ENCODE measurements at regions not wholly inside any gene's neighbourhood (a gene's known extent, or its start where the extent isn't known, plus 50 kb on each side); places are given as distances from the start of the nearest gene placed in this dataset.

GRCh38 chr2:12855508-12855907, 138.8 kb downstream of the TRIB2 start:
- Histone ChIP-seq H3K9ac (ENCODE audit: low read length) (no peak overlapping the region), H3K9me3 (ENCODE audit: control extremely low read depth in 1 of 3, control insufficient read depth in 2 of 3, insufficient read depth in 1 of 3, low read length in 2 of 3) (peaks cover 0 to 5% (median 0%) of the 10 kb centered on the region in 3 donors), H3K4me3 (ENCODE audit: control extremely low read depth in 1 of 5, extremely low read depth in 1 of 5, insufficient read depth in 1 of 5, low read depth in 2 of 5, low read length in 4 of 5) (no peak overlapping the region), H3K79me2 (ENCODE audit: control insufficient read depth, insufficient read depth, low read length) (no peaks in the 10 kb centered on the region), H2AFZ (ENCODE audit: insufficient read depth, low read depth, low read length, poor library complexity, severe bottlenecking) (no peak overlapping the region), H3K27ac (ENCODE audit: low read length in 2 of 2) (no peak overlapping the region), H4K20me1 (ENCODE audit: control insufficient read depth, insufficient read depth, low read length, poor library complexity, severe bottlenecking) (no peaks in the 10 kb centered on the region), H3K27me3 (replicated peaks in 1 of 4; ENCODE audit: control extremely low read depth in 1 of 4, control insufficient read depth in 3 of 4, insufficient read depth in 4 of 4, low read length in 3 of 4) (no peaks in the 10 kb centered on the region), H3K36me3 (replicated peaks in 1 of 2; ENCODE audit: control extremely low read depth in 1 of 2, control insufficient read depth in 1 of 2, extremely low read depth in 1 of 2, insufficient read depth in 2 of 2, low read length in 1 of 2) (no peaks in the 10 kb centered on the region), H3K4me2 (replicated peaks; ENCODE audit: low read depth, low read length, poor library complexity, severe bottlenecking) (no peak overlapping the region), H3K4me1 (ENCODE audit: control insufficient read depth in 2 of 2, insufficient read depth in 2 of 2, low read length in 2 of 2) (peaks cover 12 to 16% of the 10 kb centered on the region in 2 donors)
- CTCF ChIA-PET = no interaction called here
- ATAC-seq (ENCODE audit: low read depth) = no peak
- peaks cover 1% of the 10 kb centered on the region for H3K27me3 Mint-ChIP-seq
- H3K4me1 Mint-ChIP-seq = peaks cover 4% of the 10 kb centered on the region
- H3K9me3 Mint-ChIP-seq (ENCODE audit: insufficient read depth) = no peaks in the 10 kb centered on the region
- POLR2A ChIA-PET = no interaction called here
- no peak for DNase-seq
- TF ChIP-seq EZH2 (IDR thresholded peaks at IDR 0.05; ENCODE audit: borderline replicate concordance, insufficient read depth, low read depth, low read length, poor library complexity, severe bottlenecking) (no peak), CTCF (IDR thresholded peaks at IDR 0.05) (no peak)
- no peak overlapping the region for H3K4me3 Mint-ChIP-seq
- intact Hi-C loops (cut with micrococcal nuclease) = no loop called here
- H3K27ac Mint-ChIP-seq = no peak overlapping the region

- no peaks in the 10 kb centered on the region for H3K27me3 Mint-ChIP-seq
- POLR2A ChIA-PET = no interaction called here
- no CpG with 5 or more reads among the region's 3 CpGs for WGBS (ENCODE audit: insufficient coverage)
These were observed 140.3 kb downstream of the TRIB2 start for GRCh38 chr2:12856934-12857601.

More at GRCh38 chr2:12856934-12857601, 140.3 kb downstream of the TRIB2 start:
- no peaks in the 10 kb centered on the region for H4K20me1 ChIP-seq (ENCODE audit: control insufficient read depth, insufficient read depth, low read length, poor library complexity, severe bottlenecking)
- H3K79me2 ChIP-seq (ENCODE audit: control insufficient read depth, insufficient read depth, low read length) = no peaks in the 10 kb centered on the region
- Mint-ChIP-seq H3K4me3 (no peak overlapping the region), H3K4me1 (peaks cover 16% of the 10 kb centered on the region), H3K27ac (no peak overlapping the region), H3K9me3 (ENCODE audit: insufficient read depth) (no peaks in the 10 kb centered on the region)
- H3K9me3 ChIP-seq (ENCODE audit: control extremely low read depth in 1 of 3, control insufficient read depth in 2 of 3, insufficient read depth in 1 of 3, low read length in 2 of 3) = peaks cover 0 to 5% (median 0%) of the 10 kb centered on the region in 3 donors
- no peaks in the 10 kb centered on the region for H3K27me3 ChIP-seq (replicated peaks in 1 of 4; ENCODE audit: control extremely low read depth in 1 of 4, control insufficient read depth in 3 of 4, insufficient read depth in 4 of 4, low read length in 3 of 4)
- H3K9ac ChIP-seq (ENCODE audit: low read length) = no peak overlapping the region
- H3K4me3 ChIP-seq (ENCODE audit: control extremely low read depth in 1 of 5, extremely low read depth in 1 of 5, insufficient read depth in 1 of 5, low read depth in 2 of 5, low read length in 4 of 5) = no peak overlapping the region
- no peak for TF ChIP-seq CTCF (IDR thresholded peaks at IDR 0.05)
- no peak for TF ChIP-seq EZH2 (IDR thresholded peaks at IDR 0.05; ENCODE audit: borderline replicate concordance, insufficient read depth, low read depth, low read length, poor library complexity, severe bottlenecking)
- no peak overlapping the region for H2AFZ ChIP-seq (ENCODE audit: insufficient read depth, low read depth, low read length, poor library complexity, severe bottlenecking)
- H3K4me2 ChIP-seq (replicated peaks; ENCODE audit: low read depth, low read length, poor library complexity, severe bottlenecking) = no peak overlapping the region
- DNase-seq = peak; percentile 13
- H3K4me1 ChIP-seq (ENCODE audit: control insufficient read depth in 2 of 2, insufficient read depth in 2 of 2, low read length in 2 of 2) = peaks cover 16 to 20% of the 10 kb centered on the region in 2 donors
- no peaks in the 10 kb centered on the region for H3K36me3 ChIP-seq (replicated peaks in 1 of 2; ENCODE audit: control extremely low read depth in 1 of 2, control insufficient read depth in 1 of 2, extremely low read depth in 1 of 2, insufficient read depth in 2 of 2, low read length in 1 of 2)
- peak; percentile 33 for ATAC-seq (ENCODE audit: low read depth)
- CTCF ChIA-PET = interaction anchor here (0.9 to 1.3 kb wide), 2 partner anchors 74 to 142 kb away, joined by 4 to 5 read pairs; no protein-coding TSS in a partner anchor
- intact Hi-C loops (cut with micrococcal nuclease) = no loop called here
- H3K27ac ChIP-seq (ENCODE audit: low read length in 2 of 2) = no peak overlapping the region

Data from B cell (primary cell).